ENCODE measurements at regions not wholly inside any gene's neighbourhood (a gene's known extent, or its start where the extent isn't known, plus 50 kb on each side); places are given as distances from the start of the nearest gene placed in this dataset.

- TF ChIP-seq POLR2AphosphoS5 (IDR thresholded peaks at IDR 0.05; ENCODE audit: low read depth, low read length) (no peak), TAF1 (IDR thresholded peaks at IDR 0.05; ENCODE audit: borderline replicate concordance, low read depth, low read length) (no peak)
These were observed 1111.8 kb upstream of the POT1 start for GRCh38 chr7:126041472-126041871.
